ENCODE measurements at regions not wholly inside any gene's neighbourhood (a gene's known extent, or its start where the extent isn't known, plus 50 kb on each side); places are given as distances from the start of the nearest gene placed in this dataset.

GRCh38 chr9:95746408-95747180 is 128.9 kb upstream of the ERCC6L2 start:
- H3K27ac Mint-ChIP-seq = no peak overlapping the region

DNA sequence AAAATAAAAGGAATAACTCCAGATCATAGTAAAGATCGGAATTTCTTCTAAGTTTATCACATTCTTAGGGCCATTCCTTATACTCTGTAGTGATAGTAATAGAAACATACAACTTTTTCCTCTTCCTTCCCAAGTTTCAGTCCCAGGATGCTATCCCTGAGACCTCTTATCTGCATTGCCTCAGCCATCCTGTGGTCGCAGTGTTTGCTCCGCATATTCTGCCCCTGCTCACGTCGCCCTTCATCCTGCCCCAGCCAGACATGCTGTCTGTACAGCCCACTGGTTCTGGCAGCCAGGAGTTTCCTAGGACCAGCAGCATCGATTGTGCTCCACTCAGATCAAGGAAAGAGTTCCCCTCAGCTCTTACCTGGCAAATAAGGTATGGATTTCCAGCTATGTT is 132.7 kb upstream of the ERCC6L2 start:
- Mint-ChIP-seq H3K9me3 (peaks cover 0 to 1% (median 0%) of the 10 kb centered on the region in 7 donors), H3K4me3 (no peak overlapping the region), H3K27me3 (ENCODE audit: low read depth in 3 of 3) (peaks cover 2 to 18% (median 9%) of the 10 kb centered on the region in 3 donors), H3K27ac (no peak overlapping the region), H3K36me3 (no peaks in the 10 kb centered on the region), H3K4me1 (no peaks in the 10 kb centered on the region)
- TF ChIP-seq, protein P1, sequence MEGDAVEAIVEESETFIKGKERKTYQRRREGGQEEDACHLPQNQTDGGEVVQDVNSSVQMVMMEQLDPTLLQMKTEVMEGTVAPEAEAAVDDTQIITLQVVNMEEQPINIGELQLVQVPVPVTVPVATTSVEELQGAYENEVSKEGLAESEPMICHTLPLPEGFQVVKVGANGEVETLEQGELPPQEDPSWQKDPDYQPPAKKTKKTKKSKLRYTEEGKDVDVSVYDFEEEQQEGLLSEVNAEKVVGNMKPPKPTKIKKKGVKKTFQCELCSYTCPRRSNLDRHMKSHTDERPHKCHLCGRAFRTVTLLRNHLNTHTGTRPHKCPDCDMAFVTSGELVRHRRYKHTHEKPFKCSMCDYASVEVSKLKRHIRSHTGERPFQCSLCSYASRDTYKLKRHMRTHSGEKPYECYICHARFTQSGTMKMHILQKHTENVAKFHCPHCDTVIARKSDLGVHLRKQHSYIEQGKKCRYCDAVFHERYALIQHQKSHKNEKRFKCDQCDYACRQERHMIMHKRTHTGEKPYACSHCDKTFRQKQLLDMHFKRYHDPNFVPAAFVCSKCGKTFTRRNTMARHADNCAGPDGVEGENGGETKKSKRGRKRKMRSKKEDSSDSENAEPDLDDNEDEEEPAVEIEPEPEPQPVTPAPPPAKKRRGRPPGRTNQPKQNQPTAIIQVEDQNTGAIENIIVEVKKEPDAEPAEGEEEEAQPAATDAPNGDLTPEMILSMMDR (IDR thresholded peaks at IDR 0.05) = no peak
- H3K36me3 ChIP-seq (replicated peaks in 1 of 2; ENCODE audit: control insufficient read depth in 1 of 2, insufficient read depth in 2 of 2, low read length in 2 of 2) = no peaks in the 10 kb centered on the region
- H3K27ac ChIP-seq (ENCODE audit: low read depth in 1 of 2, low read length in 2 of 2) = no peak overlapping the region
- no peak overlapping the region for H3K9ac ChIP-seq (ENCODE audit: insufficient read depth, low read length, poor library complexity, severe bottlenecking)
- 0% methylated on average over 1 of the region's 6 CpGs for WGBS (ENCODE audit: insufficient coverage)
- peaks cover 2 to 3% of the 10 kb centered on the region in 2 donors for H3K27me3 ChIP-seq (ENCODE audit: control insufficient read depth in 2 of 2, insufficient read depth in 2 of 2, low read length in 2 of 2)
- H3K9me3 ChIP-seq (replicated peaks in 1 of 2; ENCODE audit: control insufficient read depth in 1 of 2, insufficient read depth in 1 of 2, low read length in 2 of 2) = no peaks in the 10 kb centered on the region
- no peak for DNase-seq
- no peaks in the 10 kb centered on the region for H4K20me1 ChIP-seq (ENCODE audit: insufficient read depth, low read length)
- H3K79me2 ChIP-seq (ENCODE audit: insufficient read depth, low read length) = no peaks in the 10 kb centered on the region
- no peak overlapping the region for H3K4me2 ChIP-seq (replicated peaks; ENCODE audit: extremely low read depth, low read length, poor library complexity, severe bottlenecking)
- H2AFZ ChIP-seq (ENCODE audit: insufficient read depth, low read depth, low read length, poor library complexity, severe bottlenecking) = no peak overlapping the region
- no peak overlapping the region for H3K4me3 ChIP-seq (replicated peaks in 1 of 3; ENCODE audit: low read depth in 2 of 3, low read length in 3 of 3)
- intact Hi-C loops (cut with micrococcal nuclease) = no loop called here
- no peaks in the 10 kb centered on the region for H3K4me1 ChIP-seq (ENCODE audit: control insufficient read depth in 1 of 2, insufficient read depth in 2 of 2, low read length in 2 of 2)

More at GRCh38 chr9:95746408-95747180, 128.9 kb upstream of the ERCC6L2 start:
- no peak overlapping the region for H3K4me3 Mint-ChIP-seq
- H3K79me2 ChIP-seq (ENCODE audit: insufficient read depth, low read length) = no peaks in the 10 kb centered on the region
- TF ChIP-seq, protein P1 (IDR thresholded peaks at IDR 0.05) = no peak
- no peaks in the 10 kb centered on the region for H3K36me3 ChIP-seq (replicated peaks in 1 of 2; ENCODE audit: control insufficient read depth in 1 of 2, insufficient read depth in 2 of 2, low read length in 2 of 2)
- H3K4me3 ChIP-seq (replicated peaks in 1 of 3; ENCODE audit: low read depth in 2 of 3, low read length in 3 of 3) = no peak overlapping the region
- H3K9me3 ChIP-seq (replicated peaks in 1 of 2; ENCODE audit: control insufficient read depth in 1 of 2, insufficient read depth in 1 of 2, low read length in 2 of 2) = no peaks in the 10 kb centered on the region
- no peaks in the 10 kb centered on the region for H3K36me3 Mint-ChIP-seq
- H4K20me1 ChIP-seq (ENCODE audit: insufficient read depth, low read length) = no peaks in the 10 kb centered on the region
- H3K27ac ChIP-seq (ENCODE audit: low read depth in 1 of 2, low read length in 2 of 2) = no peak overlapping the region
- intact Hi-C loops (cut with micrococcal nuclease) = no loop called here
- no peak overlapping the region for H3K4me2 ChIP-seq (replicated peaks; ENCODE audit: extremely low read depth, low read length, poor library complexity, severe bottlenecking)
- H2AFZ ChIP-seq (ENCODE audit: insufficient read depth, low read depth, low read length, poor library complexity, severe bottlenecking) = no peak overlapping the region
- WGBS (ENCODE audit: insufficient coverage) = 93% methylated on average over 2 of the region's 4 CpGs
- H3K27me3 Mint-ChIP-seq (ENCODE audit: low read depth in 3 of 3) = peaks cover 7 to 26% (median 11%) of the 10 kb centered on the region in 3 donors
- DNase-seq = no peak
- peaks cover 2 to 3% of the 10 kb centered on the region in 2 donors for H3K27me3 ChIP-seq (ENCODE audit: control insufficient read depth in 2 of 2, insufficient read depth in 2 of 2, low read length in 2 of 2)
- H3K4me1 ChIP-seq (ENCODE audit: control insufficient read depth in 1 of 2, insufficient read depth in 2 of 2, low read length in 2 of 2) = no peaks in the 10 kb centered on the region
- no peak overlapping the region for H3K9ac ChIP-seq (ENCODE audit: insufficient read depth, low read length, poor library complexity, severe bottlenecking)
- H3K4me1 Mint-ChIP-seq = no peaks in the 10 kb centered on the region
- H3K9me3 Mint-ChIP-seq = peaks cover 0 to 4% (median 1%) of the 10 kb centered on the region in 7 donors
